Endothelial cell (in vitro differentiated cells): ENCODE measurements at regions not wholly inside any gene's neighbourhood (a gene's known extent, or its start where the extent isn't known, plus 50 kb on each side); places are given as distances from the start of the nearest gene placed in this dataset.
"Not testable (repeated sequence)": the region's sequence is repeated elsewhere in the genome, so short reads cannot be mapped to it uniquely, and the experiment has no call there.

Experiments
- DNase-seq: peaks from one replicate; pipeline ENCODE4 v3.0.0; 2021; ENCODE audit warnings: low spot score
- H3K27ac Mint-ChIP-seq: one replicate; pipeline ENCODE4 v1.8.0; 2021; ENCODE audit warnings: mixed read lengths, inconsistent platforms; ENCODE audit not compliant: unreplicated experiment
- H3K27me3 Mint-ChIP-seq: one replicate; pipeline ENCODE4 v1.8.0; 2021; ENCODE audit warnings: mild to moderate bottlenecking, moderate library complexity, mixed read lengths, inconsistent platforms; ENCODE audit not compliant: unreplicated experiment
- H3K36me3 Mint-ChIP-seq: one replicate; pipeline ENCODE4 v1.8.0; 2021; ENCODE audit warnings: mild to moderate bottlenecking, low read depth, mixed read lengths, inconsistent platforms; ENCODE audit not compliant: unreplicated experiment
- H3K4me1 Mint-ChIP-seq: one replicate; pipeline ENCODE4 v1.8.0; 2021; ENCODE audit warnings: mild to moderate bottlenecking, mixed read lengths, inconsistent platforms; ENCODE audit not compliant: unreplicated experiment
- H3K4me3 Mint-ChIP-seq: one replicate; pipeline ENCODE4 v1.8.0; 2021; ENCODE audit warnings: mild to moderate bottlenecking, mixed read lengths, inconsistent platforms; ENCODE audit not compliant: unreplicated experiment
- H3K9me3 Mint-ChIP-seq: one replicate; pipeline ENCODE4 v1.8.0; 2021; ENCODE audit warnings: mixed read lengths, inconsistent platforms; ENCODE audit not compliant: unreplicated experiment
- CTCF ChIP-seq: fragments of 200-600 bp; sonication (generic); IDR thresholded peaks from one replicate; pipeline ENCODE4 v1.5.0; 2021; ENCODE audit warnings: antibody characterized with exemption; ENCODE audit not compliant: unreplicated experiment

DNA sequence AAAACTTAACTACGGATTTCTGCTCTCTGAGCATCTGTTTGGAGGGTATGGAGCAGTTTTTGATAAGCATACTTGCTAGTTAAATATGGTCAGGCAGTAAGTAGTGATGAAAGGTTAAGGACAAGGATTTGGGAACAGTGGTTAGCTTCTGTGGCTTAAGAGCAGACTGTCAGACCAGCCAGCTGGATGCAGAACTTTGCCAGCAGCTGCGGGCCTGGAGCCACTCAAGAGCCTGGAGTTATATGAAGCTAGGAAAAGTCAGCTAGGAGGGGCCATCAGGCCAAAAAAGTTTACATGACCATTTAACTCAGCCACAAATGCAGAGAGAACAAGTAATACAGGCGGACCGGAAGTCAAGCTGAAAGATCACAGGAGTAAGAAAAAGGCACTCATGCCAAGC is 1817.7 kb downstream of the LRRC4C start:
- TF ChIP-seq CTCF: no peak
- Mint-ChIP-seq H3K27me3 (no peaks in the 10 kb centered on the region), H3K4me1 (peaks cover 4% of the 10 kb centered on the region), H3K27ac (no peak overlapping the region), H3K9me3 (no peaks in the 10 kb centered on the region), H3K4me3 (no peak overlapping the region), H3K36me3 (no peaks in the 10 kb centered on the region)
- DNase-seq: no peak

- H3K27ac Mint-ChIP-seq: no peak overlapping the region
- no peaks in the 10 kb centered on the region for H3K36me3 Mint-ChIP-seq
- H3K4me3 Mint-ChIP-seq: no peak overlapping the region
- no peaks in the 10 kb centered on the region for H3K4me1 Mint-ChIP-seq
- TF ChIP-seq CTCF: no peak
- no peak for DNase-seq
- H3K27me3 Mint-ChIP-seq: no peaks in the 10 kb centered on the region
- H3K9me3 Mint-ChIP-seq: no peaks in the 10 kb centered on the region
These were observed 1829.1 kb downstream of the LRRC4C start for GRCh38 chr11:39630365-39630764.

DNA sequence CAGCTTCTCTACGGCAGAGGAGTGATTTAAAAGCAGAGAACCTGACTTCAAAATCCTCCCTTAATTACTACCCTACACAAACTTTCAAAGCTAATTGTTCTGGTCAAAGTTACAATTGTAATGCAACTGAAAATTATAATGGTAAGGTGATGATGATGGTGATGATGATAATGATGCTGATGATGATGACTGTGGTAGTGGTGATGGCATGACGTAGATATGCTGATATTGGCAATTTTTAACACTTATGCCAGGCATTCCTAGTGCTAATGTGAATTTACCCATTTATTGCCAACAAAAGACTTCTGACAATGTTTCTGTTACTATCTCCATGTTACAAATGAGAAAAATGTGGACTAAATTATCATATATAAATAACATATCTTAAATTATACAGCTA is 1831.1 kb downstream of the LRRC4C start:
- Mint-ChIP-seq H3K4me1 (no peaks in the 10 kb centered on the region), H3K36me3 (no peaks in the 10 kb centered on the region), H3K4me3 (no peak overlapping the region), H3K27ac (no peak overlapping the region), H3K27me3 (no peaks in the 10 kb centered on the region), H3K9me3 (no peaks in the 10 kb centered on the region)
- no peak for TF ChIP-seq CTCF
- no peak for DNase-seq

DNA sequence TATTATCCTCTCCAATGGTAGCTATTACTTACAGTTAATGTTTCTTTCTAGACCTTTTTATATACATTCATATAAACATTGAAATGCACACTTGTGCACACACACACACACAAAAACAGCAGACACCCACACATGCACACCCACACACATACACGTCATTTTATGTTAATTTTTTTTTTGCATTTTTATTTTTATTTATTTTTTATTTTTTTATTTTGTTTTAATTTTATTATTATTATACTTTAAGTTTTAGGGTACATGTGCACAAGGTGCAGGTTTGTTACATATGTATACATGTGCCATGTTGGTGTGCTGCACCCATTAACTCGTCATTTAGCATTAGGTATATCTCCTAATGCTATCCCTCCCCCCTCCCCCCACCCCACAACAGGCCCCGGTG is 1839.1 kb downstream of the LRRC4C start:
- H3K4me1 Mint-ChIP-seq, H3K27ac Mint-ChIP-seq, H3K27me3 Mint-ChIP-seq, H3K9me3 Mint-ChIP-seq, H3K36me3 Mint-ChIP-seq, DNase-seq, H3K4me3 Mint-ChIP-seq: not testable (repeated sequence)

DNA sequence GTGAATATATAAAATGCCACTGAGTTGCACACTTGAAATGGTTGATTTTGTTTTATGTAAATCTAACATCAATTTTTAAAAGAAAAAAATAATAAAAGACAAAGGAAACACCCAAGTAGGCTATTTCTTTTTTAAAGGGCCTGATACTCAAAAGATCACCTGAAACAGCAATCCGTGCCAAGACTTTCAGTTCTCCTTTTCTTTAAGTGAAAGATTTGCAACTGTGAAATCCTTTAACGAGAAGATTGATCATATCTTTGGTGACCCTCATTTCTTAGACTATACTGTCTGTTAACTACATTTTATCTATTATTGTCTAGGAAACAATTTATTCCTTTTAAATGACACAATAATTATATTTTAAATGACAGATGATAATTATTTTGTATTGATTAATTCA is 1841.5 kb downstream of the LRRC4C start:
- Mint-ChIP-seq H3K36me3 (no peaks in the 10 kb centered on the region), H3K27ac (no peak overlapping the region), H3K4me1 (no peaks in the 10 kb centered on the region), H3K9me3 (no peaks in the 10 kb centered on the region), H3K4me3 (no peak overlapping the region), H3K27me3 (no peaks in the 10 kb centered on the region)
- no peak for DNase-seq
- TF ChIP-seq CTCF: no peak

DNA sequence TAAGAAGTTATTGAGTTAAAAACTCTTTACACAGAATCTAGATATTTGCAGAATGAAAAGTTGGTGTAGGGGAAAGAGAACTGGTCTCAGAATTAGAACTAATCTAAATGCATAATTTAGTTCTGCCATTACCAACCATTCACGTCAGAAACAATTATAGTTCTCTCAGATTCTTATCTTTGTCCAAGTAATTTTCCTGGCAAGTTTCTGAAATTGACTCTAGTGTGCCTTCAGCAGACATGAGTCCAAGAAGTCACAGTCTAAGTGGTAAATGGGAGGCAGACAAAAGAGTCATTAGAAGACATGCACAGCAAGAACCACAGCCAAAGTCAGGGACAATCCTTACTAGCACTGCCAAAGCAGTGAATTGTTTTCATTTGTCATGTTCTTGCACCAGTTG is 1870.1 kb downstream of the LRRC4C start:
- DNase-seq: no peak
- H3K27me3 Mint-ChIP-seq: no peaks in the 10 kb centered on the region
- H3K9me3 Mint-ChIP-seq: no peaks in the 10 kb centered on the region
- no peaks in the 10 kb centered on the region for H3K36me3 Mint-ChIP-seq
- no peak overlapping the region for H3K27ac Mint-ChIP-seq
- H3K4me1 Mint-ChIP-seq: no peaks in the 10 kb centered on the region
- H3K4me3 Mint-ChIP-seq: no peak overlapping the region
- no peak for TF ChIP-seq CTCF
